ENCODE measurements at regions not wholly inside any gene's neighbourhood (a gene's known extent, or its start where the extent isn't known, plus 50 kb on each side); places are given as distances from the start of the nearest gene placed in this dataset.

DNA sequence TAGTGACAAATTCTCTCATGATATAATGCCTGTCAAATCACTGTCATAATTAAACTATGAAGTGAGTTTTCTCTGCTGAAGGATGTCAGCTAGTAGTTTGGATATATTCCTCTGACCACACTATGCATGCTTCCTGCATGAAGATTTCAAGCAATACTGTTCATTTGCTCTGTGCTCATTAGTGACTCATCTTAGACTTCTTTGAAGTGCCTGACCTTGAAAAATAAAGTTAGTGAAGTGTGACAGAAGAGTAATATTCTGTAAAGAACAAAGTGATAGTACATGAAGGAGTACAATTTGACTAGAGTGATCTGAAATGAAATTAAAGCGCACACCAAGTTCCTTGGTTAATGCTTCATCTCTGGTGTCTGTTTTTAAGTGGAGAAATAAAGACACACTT is 629.5 kb upstream of the ANO3 start:
- Histone ChIP-seq H3K4me1 (ENCODE audit: low read length) (no peaks in the 10 kb centered on the region), H4K20me1 (ENCODE audit: insufficient read depth, low read length) (no peaks in the 10 kb centered on the region), H3K79me2 (ENCODE audit: low read length) (no peaks in the 10 kb centered on the region), H3K9ac (ENCODE audit: low read length) (no peak overlapping the region), H3K4me3 (ENCODE audit: low read length) (no peak overlapping the region), H2AFZ (ENCODE audit: low read depth, low read length) (no peak overlapping the region), H3K4me2 (ENCODE audit: low read length) (no peak overlapping the region), H3K27me3 (ENCODE audit: low read depth, low read length) (no peaks in the 10 kb centered on the region), H3K27ac (ENCODE audit: low read length) (no peak overlapping the region), H3K36me3 (replicated peaks; ENCODE audit: low read depth, low read length) (no peaks in the 10 kb centered on the region), H3K9me3 (ENCODE audit: insufficient read depth, low read length) (no peaks in the 10 kb centered on the region)
- TF ChIP-seq CTCF (IDR thresholded peaks at IDR 0.05; ENCODE audit: low read depth, low read length) (no peak), EZH2phosphoT487 (IDR thresholded peaks at IDR 0.05; ENCODE audit: low read depth) (no peak)

- H3K36me3 ChIP-seq (replicated peaks; ENCODE audit: low read depth, low read length): no peaks in the 10 kb centered on the region
- no peaks in the 10 kb centered on the region for H3K79me2 ChIP-seq (ENCODE audit: low read length)
- no peak overlapping the region for H3K9ac ChIP-seq (ENCODE audit: low read length)
- H2AFZ ChIP-seq (ENCODE audit: low read depth, low read length): no peak overlapping the region
- H4K20me1 ChIP-seq (ENCODE audit: insufficient read depth, low read length): no peaks in the 10 kb centered on the region
- no peak overlapping the region for H3K4me2 ChIP-seq (ENCODE audit: low read length)
- no peaks in the 10 kb centered on the region for H3K27me3 ChIP-seq (ENCODE audit: low read depth, low read length)
- H3K4me3 ChIP-seq (ENCODE audit: low read length): no peak overlapping the region
- H3K27ac ChIP-seq (ENCODE audit: low read length): no peak overlapping the region
- H3K9me3 ChIP-seq (ENCODE audit: insufficient read depth, low read length): no peaks in the 10 kb centered on the region
- peaks cover 9% of the 10 kb centered on the region for H3K4me1 ChIP-seq (ENCODE audit: low read length)
- TF ChIP-seq EZH2phosphoT487 (IDR thresholded peaks at IDR 0.05; ENCODE audit: low read depth): no peak
Measured at GRCh38 chr11:25710975-25711374, 621.0 kb upstream of the ANO3 start.

GRCh38 chr11:25727944-25728343 is 604.0 kb upstream of the ANO3 start:
- no peaks in the 10 kb centered on the region for H4K20me1 ChIP-seq (ENCODE audit: insufficient read depth, low read length)
- H3K79me2 ChIP-seq (ENCODE audit: low read length): no peaks in the 10 kb centered on the region
- no peak overlapping the region for H3K4me2 ChIP-seq (ENCODE audit: low read length)
- H3K9ac ChIP-seq (ENCODE audit: low read length): no peak overlapping the region
- no peak overlapping the region for H3K4me3 ChIP-seq (ENCODE audit: low read length)
- H3K36me3 ChIP-seq (replicated peaks; ENCODE audit: low read depth, low read length): no peaks in the 10 kb centered on the region
- TF ChIP-seq CTCF (IDR thresholded peaks at IDR 0.05; ENCODE audit: low read depth, low read length) (no peak), EZH2phosphoT487 (IDR thresholded peaks at IDR 0.05; ENCODE audit: low read depth) (no peak)
- H3K4me1 ChIP-seq (ENCODE audit: low read length): no peaks in the 10 kb centered on the region
- H3K27me3 ChIP-seq (ENCODE audit: low read depth, low read length): no peaks in the 10 kb centered on the region
- no peak overlapping the region for H2AFZ ChIP-seq (ENCODE audit: low read depth, low read length)
- H3K27ac ChIP-seq (ENCODE audit: low read length): no peak overlapping the region
- no peaks in the 10 kb centered on the region for H3K9me3 ChIP-seq (ENCODE audit: insufficient read depth, low read length)

GRCh38 chr11:25730230-25730629 is 601.7 kb upstream of the ANO3 start:
- no peak for TF ChIP-seq EZH2phosphoT487 (IDR thresholded peaks at IDR 0.05; ENCODE audit: low read depth)
- TF ChIP-seq CTCF (IDR thresholded peaks at IDR 0.05; ENCODE audit: low read depth, low read length): no peak
- H4K20me1 ChIP-seq (ENCODE audit: insufficient read depth, low read length): no peaks in the 10 kb centered on the region
- no peaks in the 10 kb centered on the region for H3K36me3 ChIP-seq (replicated peaks; ENCODE audit: low read depth, low read length)
- no peak overlapping the region for H3K4me2 ChIP-seq (ENCODE audit: low read length)
- H3K27me3 ChIP-seq (ENCODE audit: low read depth, low read length): no peaks in the 10 kb centered on the region
- no peak overlapping the region for H3K4me3 ChIP-seq (ENCODE audit: low read length)
- no peaks in the 10 kb centered on the region for H3K9me3 ChIP-seq (ENCODE audit: insufficient read depth, low read length)
- H3K9ac ChIP-seq (ENCODE audit: low read length): no peak overlapping the region
- no peaks in the 10 kb centered on the region for H3K79me2 ChIP-seq (ENCODE audit: low read length)
- H3K4me1 ChIP-seq (ENCODE audit: low read length): no peaks in the 10 kb centered on the region
- no peak overlapping the region for H2AFZ ChIP-seq (ENCODE audit: low read depth, low read length)
- H3K27ac ChIP-seq (ENCODE audit: low read length): no peak overlapping the region

DNA sequence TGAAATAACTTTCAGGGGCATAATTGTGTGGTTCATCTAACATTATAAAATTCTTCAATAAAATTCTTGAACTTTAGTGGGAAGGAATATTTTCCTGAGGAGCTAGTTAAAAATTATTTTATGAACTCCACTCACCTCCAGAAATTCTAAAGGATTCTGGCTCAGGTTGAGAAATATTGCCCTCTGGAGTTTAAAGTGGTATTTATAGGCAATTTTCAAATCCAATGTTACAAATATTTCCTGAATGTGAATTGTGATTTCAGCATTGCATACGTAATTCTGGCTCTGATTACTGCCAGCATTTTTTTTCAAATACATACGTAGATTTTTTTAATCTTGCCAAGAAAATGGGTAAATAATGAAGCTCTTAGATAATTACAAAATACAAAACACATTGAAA is 598.2 kb upstream of the ANO3 start:
- H3K36me3 ChIP-seq (replicated peaks; ENCODE audit: low read depth, low read length): no peaks in the 10 kb centered on the region
- H3K9me3 ChIP-seq (ENCODE audit: insufficient read depth, low read length): no peaks in the 10 kb centered on the region
- H3K27ac ChIP-seq (ENCODE audit: low read length): no peak overlapping the region
- H3K27me3 ChIP-seq (ENCODE audit: low read depth, low read length): no peaks in the 10 kb centered on the region
- H3K79me2 ChIP-seq (ENCODE audit: low read length): no peaks in the 10 kb centered on the region
- no peak overlapping the region for H3K9ac ChIP-seq (ENCODE audit: low read length)
- no peak overlapping the region for H2AFZ ChIP-seq (ENCODE audit: low read depth, low read length)
- no peak overlapping the region for H3K4me2 ChIP-seq (ENCODE audit: low read length)
- H4K20me1 ChIP-seq (ENCODE audit: insufficient read depth, low read length): no peaks in the 10 kb centered on the region
- TF ChIP-seq CTCF (IDR thresholded peaks at IDR 0.05; ENCODE audit: low read depth, low read length): peak; percentile 28; the same call in 1 of the 2 replicates
- no peak for TF ChIP-seq EZH2phosphoT487 (IDR thresholded peaks at IDR 0.05; ENCODE audit: low read depth)
- H3K4me1 ChIP-seq (ENCODE audit: low read length): no peaks in the 10 kb centered on the region
- no peak overlapping the region for H3K4me3 ChIP-seq (ENCODE audit: low read length)
